PC-3 (cell line): ENCODE measurements at regions not wholly inside any gene's neighbourhood (a gene's known extent, or its start where the extent isn't known, plus 50 kb on each side); places are given as distances from the start of the nearest gene placed in this dataset.

Source experiments
- CTCF ChIP-seq: fragments of 300-600 bp; sonication (generic); conservative IDR thresholded peaks from 2 replicates; pipeline ENCODE4 v1.5.1; 2017; ENCODE audit warnings: antibody characterized with exemption, low read depth, mild to moderate bottlenecking, low read length
- EZH2 ChIP-seq: fragments of 300-600 bp; sonication (generic); IDR thresholded peaks from one replicate; pipeline ENCODE4 v1.6.1; 2017; ENCODE audit warnings: antibody characterized with exemption, mild to moderate bottlenecking, low read length; ENCODE audit not compliant: unreplicated experiment

- TF ChIP-seq CTCF (no peak), EZH2 (no peak)
Measured at GRCh38 chr2:133823226-133823550, 254.9 kb upstream of the NCKAP5 start.
